ENCODE measurements at regions not wholly inside any gene's neighbourhood (a gene's known extent, or its start where the extent isn't known, plus 50 kb on each side); places are given as distances from the start of the nearest gene placed in this dataset.

- no peaks in the 10 kb centered on the region for H4K20me1 ChIP-seq (ENCODE audit: insufficient read depth, low read length)
- no peaks in the 10 kb centered on the region for H3F3A ChIP-seq (ENCODE audit: insufficient read depth, low read length)
- H3K9me2 ChIP-seq (ENCODE audit: low read depth, low read length), result no peaks in the 10 kb centered on the region
- no peak overlapping the region for H3K4me3 ChIP-seq (ENCODE audit: low read depth, low read length, poor library complexity, severe bottlenecking)
- H3K4me1 ChIP-seq (ENCODE audit: insufficient read depth, low read length, severe bottlenecking), result no peaks in the 10 kb centered on the region
- H3K4me2 ChIP-seq (ENCODE audit: low read length), result no peak overlapping the region
- no peaks in the 10 kb centered on the region for H3K36me3 ChIP-seq (ENCODE audit: insufficient read depth, low read length)
- H3K27me3 ChIP-seq (ENCODE audit: insufficient read depth, low read length), result no peaks in the 10 kb centered on the region; the same call in 1 of the 2 replicates
- TF ChIP-seq EZH2 (IDR thresholded peaks at IDR 0.05; ENCODE audit: borderline replicate concordance, low read length) (no peak), CTCF (IDR thresholded peaks at IDR 0.05; ENCODE audit: low read length) (no peak)
- no peak overlapping the region for H3K27ac ChIP-seq (ENCODE audit: low read depth, low read length, poor library complexity, severe bottlenecking)
- no peaks in the 10 kb centered on the region for H3K9me3 ChIP-seq (ENCODE audit: low read length)
- H3K79me2 ChIP-seq (ENCODE audit: insufficient read depth, low read length), result no peaks in the 10 kb centered on the region
- H3K9ac ChIP-seq (ENCODE audit: low read length), result no peak overlapping the region
- H2AFZ ChIP-seq (ENCODE audit: low read length), result no peak overlapping the region
Observed at GRCh38 chr9:89943728-89944127, 338.9 kb downstream of the GADD45G start.

- Histone ChIP-seq H3F3A (ENCODE audit: insufficient read depth, low read length) (no peaks in the 10 kb centered on the region), H3K79me2 (ENCODE audit: insufficient read depth, low read length) (no peaks in the 10 kb centered on the region), H3K4me3 (ENCODE audit: low read depth, low read length, poor library complexity, severe bottlenecking) (no peak overlapping the region), H4K20me1 (ENCODE audit: insufficient read depth, low read length) (no peaks in the 10 kb centered on the region), H3K4me1 (ENCODE audit: insufficient read depth, low read length, severe bottlenecking) (no peaks in the 10 kb centered on the region), H3K9ac (ENCODE audit: low read length) (no peak overlapping the region), H3K27ac (ENCODE audit: low read depth, low read length, poor library complexity, severe bottlenecking) (no peak overlapping the region), H3K36me3 (ENCODE audit: insufficient read depth, low read length) (no peaks in the 10 kb centered on the region), H3K4me2 (ENCODE audit: low read length) (no peak overlapping the region), H2AFZ (ENCODE audit: low read length) (no peak overlapping the region), H3K9me2 (ENCODE audit: low read depth, low read length) (no peaks in the 10 kb centered on the region), H3K27me3 (ENCODE audit: insufficient read depth, low read length) (no peaks in the 10 kb centered on the region; the same call in 1 of the 2 replicates), H3K9me3 (ENCODE audit: low read length) (no peaks in the 10 kb centered on the region)
- TF ChIP-seq CTCF (IDR thresholded peaks at IDR 0.05; ENCODE audit: low read length) (no peak), EZH2 (IDR thresholded peaks at IDR 0.05; ENCODE audit: borderline replicate concordance, low read length) (no peak)
Observed at GRCh38 chr9:89945133-89945532, 340.3 kb downstream of the GADD45G start.

- Histone ChIP-seq H3K27ac (ENCODE audit: low read depth, low read length, poor library complexity, severe bottlenecking) (no peak overlapping the region), H3K9me2 (ENCODE audit: low read depth, low read length) (no peaks in the 10 kb centered on the region), H3F3A (ENCODE audit: insufficient read depth, low read length) (no peaks in the 10 kb centered on the region), H3K9ac (ENCODE audit: low read length) (no peak overlapping the region), H3K4me3 (ENCODE audit: low read depth, low read length, poor library complexity, severe bottlenecking) (no peak overlapping the region), H3K27me3 (ENCODE audit: insufficient read depth, low read length) (no peaks in the 10 kb centered on the region; the same call in 1 of the 2 replicates), H3K9me3 (ENCODE audit: low read length) (no peaks in the 10 kb centered on the region), H3K79me2 (ENCODE audit: insufficient read depth, low read length) (no peaks in the 10 kb centered on the region), H3K36me3 (ENCODE audit: insufficient read depth, low read length) (no peaks in the 10 kb centered on the region), H3K4me1 (ENCODE audit: insufficient read depth, low read length, severe bottlenecking) (no peaks in the 10 kb centered on the region), H2AFZ (ENCODE audit: low read length) (no peak overlapping the region), H3K4me2 (ENCODE audit: low read length) (no peak overlapping the region), H4K20me1 (ENCODE audit: insufficient read depth, low read length) (no peaks in the 10 kb centered on the region)
- TF ChIP-seq CTCF (IDR thresholded peaks at IDR 0.05; ENCODE audit: low read length), result no peak
- TF ChIP-seq EZH2 (IDR thresholded peaks at IDR 0.05; ENCODE audit: borderline replicate concordance, low read length), result no peak
Observed at GRCh38 chr9:89946741-89947140, 341.9 kb downstream of the GADD45G start.

Measured in OCI-LY1 (cell line).